WTC11 (cell line): ENCODE measurements at regions not wholly inside any gene's neighbourhood (a gene's known extent, or its start where the extent isn't known, plus 50 kb on each side); places are given as distances from the start of the nearest gene placed in this dataset.

Experiments used
- ATAC-seq: fragments of 200-7000 bp; cut with Tn5 transposase; 2 replicates; pipeline ENCODE4 v1.10.0; 2021; ENCODE audit warnings: mild to moderate bottlenecking, moderate library complexity
- CTCF ChIA-PET: fragments of 300-600 bp; sonication (Branson Sonifier 250); formaldehyde crosslinking; loops from one replicate; lab custom pipeline; 2021; ENCODE audit warnings: antibody characterized with exemption; lab: Charles Lee
- POLR2A ChIA-PET: fragments of 350-600 bp; sonication (Branson Sonifier 250); formaldehyde crosslinking; loops from one replicate; lab custom pipeline; 2021; ENCODE audit warnings: antibody characterized with exemption; lab: Charles Lee
- DNase-seq: peaks from one replicate; pipeline ENCODE4 v3.0.0; 2021; ENCODE audit warnings: low spot score
- H3K27ac Mint-ChIP-seq: 2 replicates; pipeline ENCODE4 v1.8.0; 2021; ENCODE audit warnings: mixed read lengths
- H3K27me3 Mint-ChIP-seq: 2 replicates; pipeline ENCODE4 v1.8.0; 2021; ENCODE audit warnings: low read depth, mild to moderate bottlenecking, moderate library complexity, mixed read lengths
- H3K36me3 Mint-ChIP-seq: 2 replicates; pipeline ENCODE4 v1.8.0; 2021; ENCODE audit warnings: mixed read lengths
- H3K4me1 Mint-ChIP-seq: 2 replicates; pipeline ENCODE4 v1.8.0; 2022; ENCODE audit warnings: mixed read lengths
- H3K4me3 Mint-ChIP-seq: 2 replicates; pipeline ENCODE4 v1.8.0; 2021; ENCODE audit warnings: mild to moderate bottlenecking, moderate library complexity, mixed read lengths
- H3K9me3 Mint-ChIP-seq: 2 replicates; pipeline ENCODE4 v1.8.0; 2021; ENCODE audit warnings: mixed read lengths
- CREM ChIP-seq: sonication (generic); formaldehyde crosslinking; IDR thresholded peaks from 2 replicates; pipeline ENCODE4 v1.8.1; 2022; ENCODE audit warnings: mild to moderate bottlenecking, missing genetic modification reagents, moderate library complexity
- FOXJ3 ChIP-seq: sonication (generic); formaldehyde crosslinking; IDR thresholded peaks from 2 replicates; pipeline ENCODE4 v1.9.0; 2021; ENCODE audit warnings: missing genetic modification reagents, mild to moderate bottlenecking, borderline replicate concordance
- HMGA2 ChIP-seq: fragments of 250-450 bp; sonication (Bioruptor Pico); IDR thresholded peaks from 2 replicates; pipeline ENCODE4 v1.4.0; 2021; ENCODE audit warnings: mild to moderate bottlenecking, moderate library complexity
- IRF2 ChIP-seq: sonication (generic); formaldehyde crosslinking; IDR thresholded peaks from 2 replicates; pipeline ENCODE4 v1.8.0; 2022; ENCODE audit warnings: low read depth, missing genetic modification reagents, borderline replicate concordance
- JAZF1 ChIP-seq: fragments of 250-450 bp; sonication (Bioruptor Pico); IDR thresholded peaks from 2 replicates; pipeline ENCODE4 v1.9.0; 2021; ENCODE audit warnings: moderate library complexity, mild to moderate bottlenecking, inconsistent platforms
- PRRX2 ChIP-seq: fragments of 250-450 bp; sonication (Bioruptor Pico); IDR thresholded peaks from 2 replicates; pipeline ENCODE4 v1.8.0; 2021; ENCODE audit warnings: mild to moderate bottlenecking
- RELA ChIP-seq: sonication (generic); formaldehyde crosslinking; IDR thresholded peaks from 2 replicates; pipeline ENCODE4 v1.8.1; 2022; ENCODE audit warnings: missing genetic modification reagents, mild to moderate bottlenecking, borderline replicate concordance
- SMAD3 ChIP-seq: sonication (generic); formaldehyde crosslinking; IDR thresholded peaks from 2 replicates; pipeline ENCODE4 v1.8.0; 2022; ENCODE audit warnings: missing genetic modification reagents, mild to moderate bottlenecking, borderline replicate concordance
- TEAD4 ChIP-seq: sonication (generic); formaldehyde crosslinking; IDR thresholded peaks from 2 replicates; pipeline ENCODE4 v1.8.0; 2022; ENCODE audit warnings: mild to moderate bottlenecking, missing genetic modification reagents
- USF2 ChIP-seq: sonication (generic); formaldehyde crosslinking; IDR thresholded peaks from 2 replicates; pipeline ENCODE4 v1.8.1; 2023; ENCODE audit warnings: mild to moderate bottlenecking, missing genetic modification reagents, moderate library complexity
- ZBTB21 ChIP-seq: sonication (generic); formaldehyde crosslinking; IDR thresholded peaks from 2 replicates; pipeline ENCODE4 v1.8.1; 2023; ENCODE audit warnings: mild to moderate bottlenecking, missing genetic modification reagents, borderline replicate concordance
- TF ChIP-seq, protein P1 (sequence below): sonication (generic); formaldehyde crosslinking; IDR thresholded peaks from 2 replicates; pipeline ENCODE4 v1.8.1; 2023; ENCODE audit warnings: mild to moderate bottlenecking, missing genetic modification reagents, moderate library complexity
- TF ChIP-seq, protein P2 (sequence below): sonication (generic); formaldehyde crosslinking; IDR thresholded peaks from 2 replicates; pipeline ENCODE4 v1.8.0; 2022; ENCODE audit warnings: mild to moderate bottlenecking, missing genetic modification reagents
- TF ChIP-seq, protein P3 (sequence below): sonication (generic); formaldehyde crosslinking; IDR thresholded peaks from 2 replicates; pipeline ENCODE4 v1.8.1; 2023; ENCODE audit warnings: mild to moderate bottlenecking, missing genetic modification reagents
- TF ChIP-seq, protein P4 (sequence below): sonication (generic); formaldehyde crosslinking; IDR thresholded peaks from 2 replicates; pipeline ENCODE4 v1.8.1; 2023; ENCODE audit warnings: mild to moderate bottlenecking, moderate library complexity, missing genetic modification reagents
- TF ChIP-seq, protein P5 (sequence below): sonication (generic); formaldehyde crosslinking; IDR thresholded peaks from 2 replicates; pipeline ENCODE4 v1.8.0; 2022; ENCODE audit warnings: missing genetic modification reagents
- TF ChIP-seq, protein P6 (sequence below): fragments of 250-450 bp; sonication (Bioruptor Pico); IDR thresholded peaks from 2 replicates; pipeline ENCODE4 v1.9.0; 2021; ENCODE audit warnings: moderate library complexity, mild to moderate bottlenecking, inconsistent platforms, borderline replicate concordance

DNA sequence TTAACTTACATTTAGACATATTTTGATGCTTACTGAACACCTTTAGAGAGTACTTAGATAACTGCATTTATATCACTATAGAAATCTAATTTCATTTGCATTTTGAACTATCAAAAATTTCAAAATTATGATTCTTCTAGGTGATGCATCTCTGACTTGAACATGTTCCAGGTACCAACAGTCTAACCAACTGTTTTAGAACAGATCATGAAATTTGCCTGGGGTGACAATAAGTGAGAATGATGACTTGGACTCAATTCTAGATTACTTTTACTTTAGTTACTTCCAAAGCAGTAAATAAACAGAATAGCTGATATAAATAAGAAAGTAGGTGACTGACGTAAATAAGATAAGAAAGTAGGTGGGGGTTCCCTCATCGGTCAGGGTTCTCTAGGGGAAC, 307.8 kb downstream of the BCHE start (continued):
- TF ChIP-seq ZBTB21, result no peak
- no peak for TF ChIP-seq IRF2
- TF ChIP-seq, protein P1, sequence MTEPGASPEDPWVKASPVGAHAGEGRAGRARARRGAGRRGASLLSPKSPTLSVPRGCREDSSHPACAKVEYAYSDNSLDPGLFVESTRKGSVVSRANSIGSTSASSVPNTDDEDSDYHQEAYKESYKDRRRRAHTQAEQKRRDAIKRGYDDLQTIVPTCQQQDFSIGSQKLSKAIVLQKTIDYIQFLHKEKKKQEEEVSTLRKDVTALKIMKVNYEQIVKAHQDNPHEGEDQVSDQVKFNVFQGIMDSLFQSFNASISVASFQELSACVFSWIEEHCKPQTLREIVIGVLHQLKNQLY (CRISPR knock-in tag), result no peak
- TF ChIP-seq, protein P2, sequence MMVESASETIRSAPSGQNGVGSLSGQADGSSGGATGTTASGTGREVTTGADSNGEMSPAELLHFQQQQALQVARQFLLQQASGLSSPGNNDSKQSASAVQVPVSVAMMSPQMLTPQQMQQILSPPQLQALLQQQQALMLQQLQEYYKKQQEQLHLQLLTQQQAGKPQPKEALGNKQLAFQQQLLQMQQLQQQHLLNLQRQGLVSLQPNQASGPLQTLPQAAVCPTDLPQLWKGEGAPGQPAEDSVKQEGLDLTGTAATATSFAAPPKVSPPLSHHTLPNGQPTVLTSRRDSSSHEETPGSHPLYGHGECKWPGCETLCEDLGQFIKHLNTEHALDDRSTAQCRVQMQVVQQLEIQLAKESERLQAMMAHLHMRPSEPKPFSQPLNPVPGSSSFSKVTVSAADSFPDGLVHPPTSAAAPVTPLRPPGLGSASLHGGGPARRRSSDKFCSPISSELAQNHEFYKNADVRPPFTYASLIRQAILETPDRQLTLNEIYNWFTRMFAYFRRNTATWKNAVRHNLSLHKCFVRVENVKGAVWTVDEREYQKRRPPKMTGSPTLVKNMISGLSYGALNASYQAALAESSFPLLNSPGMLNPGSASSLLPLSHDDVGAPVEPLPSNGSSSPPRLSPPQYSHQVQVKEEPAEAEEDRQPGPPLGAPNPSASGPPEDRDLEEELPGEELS (CRISPR knock-in tag), result no peak
- no peak for TF ChIP-seq CREM (CRISPR knock-in tag)
- TF ChIP-seq, protein P3, sequence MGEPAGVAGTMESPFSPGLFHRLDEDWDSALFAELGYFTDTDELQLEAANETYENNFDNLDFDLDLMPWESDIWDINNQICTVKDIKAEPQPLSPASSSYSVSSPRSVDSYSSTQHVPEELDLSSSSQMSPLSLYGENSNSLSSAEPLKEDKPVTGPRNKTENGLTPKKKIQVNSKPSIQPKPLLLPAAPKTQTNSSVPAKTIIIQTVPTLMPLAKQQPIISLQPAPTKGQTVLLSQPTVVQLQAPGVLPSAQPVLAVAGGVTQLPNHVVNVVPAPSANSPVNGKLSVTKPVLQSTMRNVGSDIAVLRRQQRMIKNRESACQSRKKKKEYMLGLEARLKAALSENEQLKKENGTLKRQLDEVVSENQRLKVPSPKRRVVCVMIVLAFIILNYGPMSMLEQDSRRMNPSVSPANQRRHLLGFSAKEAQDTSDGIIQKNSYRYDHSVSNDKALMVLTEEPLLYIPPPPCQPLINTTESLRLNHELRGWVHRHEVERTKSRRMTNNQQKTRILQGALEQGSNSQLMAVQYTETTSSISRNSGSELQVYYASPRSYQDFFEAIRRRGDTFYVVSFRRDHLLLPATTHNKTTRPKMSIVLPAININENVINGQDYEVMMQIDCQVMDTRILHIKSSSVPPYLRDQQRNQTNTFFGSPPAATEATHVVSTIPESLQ, result no peak
- no peak for TF ChIP-seq SMAD3 (CRISPR knock-in tag)
- no peak for TF ChIP-seq HMGA2 (CRISPR knock-in tag)
- no peak for TF ChIP-seq RELA
- TF ChIP-seq USF2 (CRISPR knock-in tag), result no peak
- TF ChIP-seq JAZF1 (CRISPR knock-in tag), result no peak
- no peak for TF ChIP-seq FOXJ3 (CRISPR knock-in tag)
- TF ChIP-seq, protein P4, sequence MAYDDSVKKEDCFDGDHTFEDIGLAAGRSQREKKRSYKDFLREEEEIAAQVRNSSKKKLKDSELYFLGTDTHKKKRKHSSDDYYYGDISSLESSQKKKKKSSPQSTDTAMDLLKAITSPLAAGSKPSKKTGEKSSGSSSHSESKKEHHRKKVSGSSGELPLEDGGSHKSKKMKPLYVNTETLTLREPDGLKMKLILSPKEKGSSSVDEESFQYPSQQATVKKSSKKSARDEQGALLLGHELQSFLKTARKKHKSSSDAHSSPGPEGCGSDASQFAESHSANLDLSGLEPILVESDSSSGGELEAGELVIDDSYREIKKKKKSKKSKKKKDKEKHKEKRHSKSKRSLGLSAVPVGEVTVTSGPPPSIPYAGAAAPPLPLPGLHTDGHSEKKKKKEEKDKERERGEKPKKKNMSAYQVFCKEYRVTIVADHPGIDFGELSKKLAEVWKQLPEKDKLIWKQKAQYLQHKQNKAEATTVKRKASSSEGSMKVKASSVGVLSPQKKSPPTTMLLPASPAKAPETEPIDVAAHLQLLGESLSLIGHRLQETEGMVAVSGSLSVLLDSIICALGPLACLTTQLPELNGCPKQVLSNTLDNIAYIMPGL, result no peak
- no peak for TF ChIP-seq TEAD4

DNA sequence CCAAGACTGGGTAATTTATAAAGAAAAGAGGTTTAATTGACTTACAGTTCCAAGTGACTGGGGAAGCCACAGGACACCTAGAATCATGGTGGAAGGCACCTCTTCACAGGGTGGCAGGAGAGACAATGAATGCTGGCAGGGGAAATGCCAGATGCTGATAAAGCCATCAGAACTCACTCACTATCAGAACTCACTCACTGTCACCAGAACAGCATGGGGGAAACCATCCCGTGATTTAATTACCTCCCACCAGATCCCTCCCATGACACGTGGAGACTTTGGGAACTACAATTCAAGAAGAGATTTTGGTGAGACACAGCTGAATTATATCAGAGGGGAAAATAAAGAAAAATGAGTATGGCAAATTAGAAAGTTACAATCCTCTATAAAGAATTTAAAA, 310.9 kb downstream of the BCHE start:
- Mint-ChIP-seq H3K4me1 (0 out of 2 replicates have a peak, but pooled peaks cover 6% of the 10 kb centered on the region), H3K9me3 (no peaks in the 10 kb centered on the region), H3K27ac (no peak overlapping the region), H3K36me3 (no peaks in the 10 kb centered on the region), H3K27me3 (no peaks in the 10 kb centered on the region), H3K4me3 (no peak overlapping the region)
- CTCF ChIA-PET, result no interaction called here
- peak; percentile 65 for ATAC-seq
- DNase-seq, result no peak
- POLR2A ChIA-PET, result interaction anchor here (0.6 kb wide), 1 partner anchor 369 kb away, joined by 3 read pairs; no protein-coding TSS in a partner anchor
- TF ChIP-seq, protein P5, sequence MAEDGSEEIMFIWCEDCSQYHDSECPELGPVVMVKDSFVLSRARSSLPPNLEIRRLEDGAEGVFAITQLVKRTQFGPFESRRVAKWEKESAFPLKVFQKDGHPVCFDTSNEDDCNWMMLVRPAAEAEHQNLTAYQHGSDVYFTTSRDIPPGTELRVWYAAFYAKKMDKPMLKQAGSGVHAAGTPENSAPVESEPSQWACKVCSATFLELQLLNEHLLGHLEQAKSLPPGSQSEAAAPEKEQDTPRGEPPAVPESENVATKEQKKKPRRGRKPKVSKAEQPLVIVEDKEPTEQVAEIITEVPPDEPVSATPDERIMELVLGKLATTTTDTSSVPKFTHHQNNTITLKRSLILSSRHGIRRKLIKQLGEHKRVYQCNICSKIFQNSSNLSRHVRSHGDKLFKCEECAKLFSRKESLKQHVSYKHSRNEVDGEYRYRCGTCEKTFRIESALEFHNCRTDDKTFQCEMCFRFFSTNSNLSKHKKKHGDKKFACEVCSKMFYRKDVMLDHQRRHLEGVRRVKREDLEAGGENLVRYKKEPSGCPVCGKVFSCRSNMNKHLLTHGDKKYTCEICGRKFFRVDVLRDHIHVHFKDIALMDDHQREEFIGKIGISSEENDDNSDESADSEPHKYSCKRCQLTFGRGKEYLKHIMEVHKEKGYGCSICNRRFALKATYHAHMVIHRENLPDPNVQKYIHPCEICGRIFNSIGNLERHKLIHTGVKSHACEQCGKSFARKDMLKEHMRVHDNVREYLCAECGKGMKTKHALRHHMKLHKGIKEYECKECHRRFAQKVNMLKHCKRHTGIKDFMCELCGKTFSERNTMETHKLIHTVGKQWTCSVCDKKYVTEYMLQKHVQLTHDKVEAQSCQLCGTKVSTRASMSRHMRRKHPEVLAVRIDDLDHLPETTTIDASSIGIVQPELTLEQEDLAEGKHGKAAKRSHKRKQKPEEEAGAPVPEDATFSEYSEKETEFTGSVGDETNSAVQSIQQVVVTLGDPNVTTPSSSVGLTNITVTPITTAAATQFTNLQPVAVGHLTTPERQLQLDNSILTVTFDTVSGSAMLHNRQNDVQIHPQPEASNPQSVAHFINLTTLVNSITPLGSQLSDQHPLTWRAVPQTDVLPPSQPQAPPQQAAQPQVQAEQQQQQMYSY (CRISPR knock-in tag), result no peak
- TF ChIP-seq RELA, result no peak
- TF ChIP-seq, protein P3, result no peak
- TF ChIP-seq SMAD3 (CRISPR knock-in tag), result no peak
- no peak for TF ChIP-seq PRRX2 (CRISPR knock-in tag)
- no peak for TF ChIP-seq USF2 (CRISPR knock-in tag)
- no peak for TF ChIP-seq TEAD4
- TF ChIP-seq, protein P6, sequence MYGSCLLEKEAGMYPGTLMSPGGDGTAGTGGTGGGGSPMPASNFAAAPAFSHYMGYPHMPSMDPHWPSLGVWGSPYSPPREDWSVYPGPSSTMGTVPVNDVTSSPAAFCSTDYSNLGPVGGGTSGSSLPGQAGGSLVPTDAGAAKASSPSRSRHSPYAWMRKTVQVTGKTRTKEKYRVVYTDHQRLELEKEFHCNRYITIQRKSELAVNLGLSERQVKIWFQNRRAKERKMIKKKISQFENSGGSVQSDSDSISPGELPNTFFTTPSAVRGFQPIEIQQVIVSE (CRISPR knock-in tag), result no peak
- TF ChIP-seq, protein P1 (CRISPR knock-in tag), result no peak
